H1 (cell line): ENCODE measurements at regions not wholly inside any gene's neighbourhood (a gene's known extent, or its start where the extent isn't known, plus 50 kb on each side); places are given as distances from the start of the nearest gene placed in this dataset.

Experiments
- EP300 ChIP-seq, 2 experiments: IDR thresholded peaks; 1 replicate in 1 of 2; 2 replicates in 1 of 2; pipeline ENCODE4 v1.6.1; 2011 to 2012; ENCODE audit warnings: low read depth in 2 of 2, low read length in 2 of 2, mild to moderate bottlenecking in 2 of 2, borderline replicate concordance in 1 of 2, inconsistent platforms in 1 of 2, moderate library complexity in 1 of 2

DNA sequence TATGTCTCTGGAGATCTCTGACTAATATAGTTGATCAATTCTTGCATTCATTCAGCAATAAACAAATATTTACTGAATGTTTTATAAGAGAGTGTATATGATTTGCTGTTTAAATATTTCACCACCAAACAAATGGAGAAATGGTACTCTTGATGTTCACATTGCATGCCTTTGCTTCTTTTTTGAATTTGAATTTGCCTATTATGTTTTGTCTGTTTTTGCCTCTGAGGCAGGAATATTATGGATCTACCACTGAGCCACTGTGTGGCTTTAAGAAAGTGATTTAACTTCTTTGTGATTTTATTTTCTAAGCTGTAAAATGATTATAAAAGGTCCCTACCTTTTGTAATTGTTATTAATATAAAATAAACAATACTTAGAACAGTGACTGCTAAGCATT, 345.0 kb downstream of the DOK5 start (continued):
- TF ChIP-seq EP300 (IDR thresholded peaks at IDR 0.05; ENCODE audit: borderline replicate concordance in 1 of 2, low read depth in 2 of 2, low read length in 2 of 2) = no peak
